IPS-NIHi7 (cell line): ENCODE measurements at regions not wholly inside any gene's neighbourhood (a gene's known extent, or its start where the extent isn't known, plus 50 kb on each side); places are given as distances from the start of the nearest gene placed in this dataset.

ENCODE experiments used
- DNase-seq: peaks from one replicate; pipeline ENCODE4 v3.0.0; 2012; ENCODE audit warnings: mixed read lengths; ENCODE audit errors: extremely low spot score

GRCh38 chr12:105843561-105843960 is 295.2 kb downstream of the NUAK1 start:
- no peak for DNase-seq

GRCh38 chr12:105843986-105844760 is 294.6 kb downstream of the NUAK1 start:
- DNase-seq: no peak

GRCh38 chr12:105846331-105846730 is 292.4 kb downstream of the NUAK1 start:
- DNase-seq: no peak

- no peak for DNase-seq
These were observed 291.7 kb downstream of the NUAK1 start for GRCh38 chr12:105847068-105847467.

GRCh38 chr12:105848286-105848685 is 290.5 kb downstream of the NUAK1 start:
- no peak for DNase-seq

DNA sequence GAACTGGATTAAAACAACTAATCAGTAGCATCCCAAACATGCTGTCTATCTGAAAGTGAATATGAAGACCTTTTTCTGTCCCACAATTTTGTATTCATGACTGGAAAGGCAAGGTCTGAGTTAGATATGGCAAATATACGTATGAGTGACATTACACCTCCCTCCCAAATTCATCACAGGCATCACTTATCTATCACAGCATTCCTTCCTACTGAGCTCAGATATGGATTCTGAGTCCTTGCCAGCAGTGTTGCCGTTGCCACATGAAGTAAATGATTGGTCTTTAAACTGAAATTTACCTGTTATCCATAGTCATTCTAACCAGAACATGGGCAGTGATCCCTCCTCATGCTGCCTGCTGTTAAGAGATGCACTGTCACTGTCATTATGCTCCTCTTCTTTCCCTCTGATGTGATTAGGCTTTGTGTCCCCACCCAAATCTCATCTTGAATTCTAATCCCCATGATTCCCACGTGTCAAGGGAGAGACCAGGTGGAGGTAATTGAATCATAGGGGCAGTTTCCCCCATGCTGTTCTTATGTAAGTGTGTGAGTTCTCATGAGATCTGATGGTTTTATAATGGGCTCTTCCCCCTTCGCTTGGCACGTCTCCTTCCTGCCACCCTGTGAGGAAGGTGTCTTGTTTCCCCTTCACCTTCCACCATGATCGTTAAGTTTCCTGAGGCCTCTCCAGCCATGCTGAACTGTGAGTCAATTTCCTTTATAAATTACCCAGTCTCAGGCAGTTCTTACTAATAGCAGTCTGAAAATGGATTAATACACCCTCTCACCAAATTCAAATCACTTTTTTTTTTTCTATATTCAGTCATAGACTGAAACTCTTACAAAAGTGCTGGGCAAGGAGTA is 288.4 kb downstream of the NUAK1 start:
- DNase-seq: no peak

GRCh38 chr12:105852496-105852895 is 286.3 kb downstream of the NUAK1 start:
- no peak for DNase-seq

- no peak for DNase-seq
These were observed 285.8 kb downstream of the NUAK1 start for GRCh38 chr12:105852951-105853350.

- DNase-seq: no peak
These were observed 284.7 kb downstream of the NUAK1 start for GRCh38 chr12:105854071-105854470.

DNA sequence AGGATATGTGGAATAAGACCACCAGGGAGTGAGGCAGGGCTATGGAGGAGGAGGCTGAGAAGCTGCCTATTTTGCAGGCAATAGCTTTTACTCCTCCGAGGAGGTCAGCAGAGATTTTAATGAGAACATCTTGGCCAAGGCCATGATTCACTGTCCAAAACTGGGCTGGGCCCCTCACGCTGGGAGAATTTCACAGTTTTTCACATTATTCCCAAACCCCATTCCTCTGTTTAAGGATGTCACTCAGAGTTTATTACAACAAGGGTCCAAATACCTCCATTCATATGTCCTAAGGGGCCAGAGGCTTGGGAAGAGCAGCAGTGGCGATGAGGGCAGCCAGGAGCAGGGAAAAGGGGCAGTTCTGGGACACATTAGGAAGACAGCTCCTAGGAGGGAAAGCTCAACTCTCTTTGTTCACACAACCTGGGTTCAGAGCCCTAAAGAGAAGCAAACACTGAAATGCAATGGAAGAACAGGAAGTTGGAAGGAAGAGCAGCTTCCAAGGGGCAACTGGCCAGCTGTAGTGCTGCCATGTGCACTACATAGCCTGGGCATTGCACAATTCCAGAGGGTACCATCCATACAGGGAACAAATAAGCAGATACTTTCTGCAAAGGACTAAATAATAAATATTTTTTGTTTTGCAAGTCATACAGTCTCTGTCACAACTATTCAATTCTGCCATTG is 283.2 kb downstream of the NUAK1 start:
- no peak for DNase-seq

DNA sequence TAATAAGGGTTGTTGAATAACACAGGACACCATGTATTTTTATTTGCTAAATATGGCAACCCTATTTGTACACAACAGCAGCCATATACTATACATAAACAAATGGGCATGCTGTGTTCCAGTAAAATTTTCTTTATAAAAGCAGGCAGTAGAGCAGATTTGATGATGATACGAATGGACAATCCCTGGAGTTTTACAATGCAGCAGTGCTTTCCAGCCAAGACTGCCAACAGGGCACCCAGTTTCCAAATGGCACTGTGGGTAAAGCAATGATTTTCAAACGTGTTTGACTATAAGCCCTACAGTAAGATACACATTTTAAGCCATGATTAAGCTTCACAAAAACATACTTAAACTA is 282.7 kb downstream of the NUAK1 start:
- no peak for DNase-seq

DNA sequence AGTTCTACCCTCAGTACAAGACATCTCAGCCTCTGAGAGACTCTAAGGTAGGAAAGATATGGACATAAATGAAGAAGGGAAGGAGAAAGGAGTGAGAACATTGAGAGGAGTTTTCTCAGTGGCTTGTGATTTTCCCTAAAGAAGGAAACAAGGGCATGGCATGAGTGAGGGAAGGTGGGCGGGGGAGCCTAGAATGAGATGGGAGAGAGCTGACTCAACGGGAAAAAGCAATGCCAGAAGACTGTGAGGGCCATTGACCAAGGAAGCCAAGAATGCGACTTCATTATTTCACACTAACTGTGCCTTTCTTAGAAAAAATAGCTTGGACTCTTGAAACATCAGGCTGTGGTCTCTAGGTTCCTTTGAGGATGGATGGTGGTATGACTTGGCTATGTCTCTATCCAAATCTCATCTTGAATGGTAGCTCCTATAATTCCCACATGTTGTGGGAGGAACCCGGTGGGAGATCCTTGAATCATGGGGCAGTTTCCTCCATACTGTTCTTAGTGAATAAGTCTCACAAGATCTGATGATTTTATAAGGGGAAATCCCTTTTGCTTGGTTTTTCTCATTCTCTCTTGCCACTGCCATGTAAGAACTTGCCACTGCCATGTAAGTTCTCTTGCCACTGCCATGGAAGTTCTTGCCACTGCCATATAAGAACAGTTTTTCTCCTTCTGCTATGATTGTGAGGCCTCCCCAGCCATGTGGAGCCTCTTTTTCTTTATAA is 279.6 kb downstream of the NUAK1 start:
- DNase-seq: no peak

GRCh38 chr12:105860561-105861207 is 278.1 kb downstream of the NUAK1 start:
- no peak for DNase-seq

- DNase-seq: no peak
These were observed 277.5 kb downstream of the NUAK1 start for GRCh38 chr12:105861227-105861626.

DNA sequence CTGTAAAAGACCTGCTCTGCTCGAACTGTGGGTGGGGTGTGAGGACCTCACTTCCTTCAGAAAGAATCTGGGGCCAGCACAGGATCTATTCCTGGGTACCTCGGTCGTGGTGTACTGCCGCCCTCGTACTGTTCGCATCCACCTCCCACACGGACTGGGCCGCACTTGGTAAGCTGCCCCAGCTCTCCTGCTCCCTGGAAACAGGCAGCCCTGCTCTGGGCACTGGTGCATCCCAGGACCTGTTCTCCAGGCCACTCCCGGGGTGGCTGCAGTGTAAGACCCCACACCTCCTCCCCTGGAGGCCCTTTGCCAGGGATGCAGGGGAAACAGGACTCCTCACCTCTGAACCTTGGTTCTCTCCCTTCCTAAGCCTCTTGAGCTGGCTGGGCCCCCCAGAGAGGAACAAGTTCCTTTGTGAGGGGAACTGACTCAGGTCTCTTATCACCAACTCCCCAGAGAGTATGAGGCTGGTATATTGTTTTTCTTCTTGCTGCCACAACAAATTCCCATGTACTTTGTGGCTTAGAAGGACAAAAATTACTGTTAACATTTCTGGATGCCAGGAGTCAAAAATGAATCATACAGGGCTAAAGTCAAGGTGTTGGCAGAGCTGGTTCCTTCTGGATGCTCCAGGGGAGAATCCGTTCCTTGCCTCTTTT is 276.5 kb downstream of the NUAK1 start:
- DNase-seq: no peak

DNA sequence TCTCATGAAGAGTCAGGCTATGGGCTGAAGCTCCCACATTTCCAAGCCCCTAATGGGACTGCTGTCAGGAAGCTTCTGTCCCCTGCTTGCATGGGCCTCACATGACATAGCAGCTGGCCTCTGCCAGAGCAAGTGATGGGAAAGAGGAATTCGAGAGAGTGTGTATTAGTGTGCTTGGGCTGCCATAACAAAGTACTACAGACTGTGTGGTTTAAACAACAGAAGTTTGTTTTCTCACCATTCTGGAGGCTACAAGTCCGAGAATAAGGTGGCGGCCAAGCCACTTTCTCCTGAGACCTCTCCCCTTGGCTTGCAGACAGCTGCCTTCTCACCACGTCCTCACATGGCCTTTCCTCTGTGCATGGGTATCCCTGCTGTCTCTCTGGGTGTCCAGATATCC is 274.4 kb downstream of the NUAK1 start:
- no peak for DNase-seq

- no peak for DNase-seq
These were observed 273.9 kb downstream of the NUAK1 start for GRCh38 chr12:105864901-105865300.

DNA sequence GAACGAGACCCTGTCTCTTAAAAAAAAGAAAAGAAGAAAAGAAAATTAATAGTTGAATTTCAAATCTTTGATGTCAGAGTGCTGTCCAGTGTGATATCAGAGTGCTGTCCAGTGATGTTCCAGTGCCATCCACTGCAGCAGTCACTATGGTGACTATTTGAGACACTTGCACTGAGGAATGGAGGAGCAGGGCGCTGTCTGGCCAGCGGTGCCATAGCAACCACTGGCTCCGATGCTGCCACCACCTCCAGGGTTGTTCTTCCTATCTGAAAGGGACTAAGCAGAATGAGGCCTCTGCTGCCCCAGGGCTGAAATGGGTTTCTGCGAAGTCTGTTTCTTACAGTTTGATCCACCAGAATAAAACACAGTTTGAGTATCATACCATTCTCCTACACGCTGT is 272.9 kb downstream of the NUAK1 start:
- DNase-seq: no peak

GRCh38 chr12:105874121-105874520 is 264.6 kb downstream of the NUAK1 start:
- DNase-seq: no peak

GRCh38 chr12:105876396-105876927 is 262.3 kb downstream of the NUAK1 start:
- no peak for DNase-seq

GRCh38 chr12:105878964-105879363 is 259.8 kb downstream of the NUAK1 start:
- DNase-seq: no peak
